Small intestine (tissue), 7 donors: ENCODE measurements at regions not wholly inside any gene's neighbourhood (a gene's known extent, or its start where the extent isn't known, plus 50 kb on each side); places are given as distances from the start of the nearest gene placed in this dataset.
A peak's percentile ranks its signal among the peaks of the same experiment; 100 is the strongest.

Source experiments
- DNase-seq, 2 donors: peaks; one replicate each; pipeline versions ENCODE4 v3.0.0 to v3.0.0-alpha.2; 2013
- FAIRE-seq: peaks from 2 replicates; lab custom pipeline; 2012; peaks lifted over from hg19 to GRCh38; lab: Jason Lieb, UNC
- H3K27ac ChIP-seq, 3 donors: one replicate each; pipeline ENCODE4 v1.5.1; 2013; ENCODE audit warnings: low read length in 2 of 3, mild to moderate bottlenecking in 2 of 3, control low read depth in 1 of 3, inconsistent platforms in 1 of 3, low read depth in 1 of 3, moderate library complexity in 1 of 3
- H3K27me3 ChIP-seq, 3 donors: one replicate each; pipeline ENCODE4 v1.6.1; 2013; ENCODE audit warnings: low read length in 3 of 3, inconsistent platforms in 1 of 3; ENCODE audit not compliant: control insufficient read depth in 3 of 3, insufficient read depth in 3 of 3
- H3K36me3 ChIP-seq, 3 donors: one replicate each; pipeline ENCODE4 v1.6.1; 2013; ENCODE audit warnings: low read length in 3 of 3, inconsistent platforms in 1 of 3, low read depth in 1 of 3, mild to moderate bottlenecking in 1 of 3, moderate library complexity in 1 of 3; ENCODE audit not compliant: control insufficient read depth in 3 of 3, insufficient read depth in 2 of 3
- H3K4me1 ChIP-seq, 3 donors: one replicate each; pipeline ENCODE4 v1.6.1; 2013; ENCODE audit warnings: low read length in 2 of 3, inconsistent platforms in 1 of 3, low read depth in 1 of 3, mild to moderate bottlenecking in 1 of 3, moderate library complexity in 1 of 3; ENCODE audit not compliant: control insufficient read depth in 3 of 3, insufficient read depth in 2 of 3
- H3K4me3 ChIP-seq, 3 donors: one replicate each; pipeline ENCODE4 v1.5.1; 2013; ENCODE audit warnings: low read length in 3 of 3, control low read depth in 1 of 3, inconsistent platforms in 1 of 3, low read depth in 1 of 3, mild to moderate bottlenecking in 1 of 3, moderate library complexity in 1 of 3
- H3K9me3 ChIP-seq, 2 donors: one replicate each; pipeline ENCODE4 v1.6.1; 2013; ENCODE audit warnings: low read depth in 1 of 2, low read length in 1 of 2; ENCODE audit not compliant: control insufficient read depth in 2 of 2, insufficient read depth in 1 of 2
- WGBS, 3 donors: extraction: QIAGEN DNeasy Blood & Tissue Kit; methylation state at CpG; one replicate each; pipeline ENCODE4 v1.1.7; 2013; 5-methylcytosine and 5-hydroxymethylcytosine counted together
- donor health status: healthy with polysubstance abuse.
- donor health status: control.
- donor health status: control.
- donor health status: Bipolar disorder and iron deficiency.
- donor health status: healthy.

DNA sequence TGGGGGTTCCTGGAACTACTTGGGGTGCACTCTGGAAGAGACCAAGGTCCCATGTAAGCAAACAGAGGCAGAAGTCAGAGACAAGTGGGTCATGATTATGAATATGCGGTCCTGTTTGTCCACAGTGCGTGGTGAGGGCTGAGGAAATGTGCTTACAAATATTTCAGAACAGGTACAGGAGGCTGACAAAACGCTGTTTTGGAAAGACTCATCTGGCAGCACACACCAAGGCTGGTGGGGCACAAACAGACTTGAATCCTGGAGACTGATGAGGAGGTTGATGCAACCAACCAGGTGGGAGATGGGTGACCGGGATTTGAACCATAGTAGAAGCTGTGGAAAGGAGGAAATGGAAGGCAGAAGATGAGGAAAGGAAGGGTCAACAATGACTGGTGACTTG lies 83.8 kb downstream of the ADRB2 start:
- H3K27ac ChIP-seq = no peak overlapping the region
- H3K36me3 ChIP-seq = no peaks in the 10 kb centered on the region
- no peaks in the 10 kb centered on the region for H3K27me3 ChIP-seq
- H3K4me1 ChIP-seq = peaks cover 0 to 12% (median 0%) of the 10 kb centered on the region in 3 donors
- H3K9me3 ChIP-seq = no peaks in the 10 kb centered on the region
- no peak overlapping the region for H3K4me3 ChIP-seq
- FAIRE-seq (no peak), DNase-seq (no peak)
- WGBS, 3 donors = 84 to 89% (median 86%) methylated on average over 4 of the region's 4 CpGs

DNA sequence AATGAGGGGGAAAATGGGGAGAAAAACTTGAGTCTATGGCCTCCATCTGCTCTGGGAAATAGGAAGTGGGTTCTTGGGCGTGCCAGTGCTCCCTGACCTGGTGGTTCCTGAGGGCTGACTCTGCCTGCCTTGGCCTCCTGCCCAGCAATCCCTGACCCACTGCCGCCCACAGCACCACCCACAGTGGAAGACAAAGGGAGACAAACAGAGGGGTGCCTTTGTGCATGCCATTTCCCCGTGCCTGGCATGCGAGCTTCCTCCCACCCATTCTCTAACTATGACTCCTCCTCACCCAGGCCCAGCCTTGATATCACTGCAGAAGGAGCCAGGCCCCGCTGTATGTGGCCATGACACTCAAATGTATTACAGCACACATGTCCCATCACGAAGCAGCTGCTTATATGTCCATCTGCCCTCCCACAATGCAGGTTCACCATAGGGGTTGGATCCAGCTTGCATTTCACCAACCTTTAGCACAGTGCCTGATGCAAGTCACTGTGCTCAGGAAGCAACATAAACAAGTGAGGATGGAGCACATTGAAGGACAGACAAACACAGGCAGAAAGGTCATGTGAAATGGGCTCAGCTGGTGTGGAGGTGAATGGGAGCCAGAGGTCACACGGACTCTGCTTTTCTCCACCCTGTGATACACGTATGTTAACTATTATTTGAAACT lies 84.4 kb downstream of the ADRB2 start:
- Histone ChIP-seq H3K27ac (no peak overlapping the region), H3K4me3 (no peak overlapping the region), H3K27me3 (no peaks in the 10 kb centered on the region), H3K9me3 (no peaks in the 10 kb centered on the region), H3K36me3 (no peaks in the 10 kb centered on the region), H3K4me1 (peaks cover 0 to 12% (median 0%) of the 10 kb centered on the region in 3 donors)
- FAIRE-seq = no peak
- 41 to 67% (median 46%) methylated on average over 8 of the region's 8 CpGs for WGBS, 3 donors
- peak in 1 of 2 donors; percentile 36 for DNase-seq

DNA sequence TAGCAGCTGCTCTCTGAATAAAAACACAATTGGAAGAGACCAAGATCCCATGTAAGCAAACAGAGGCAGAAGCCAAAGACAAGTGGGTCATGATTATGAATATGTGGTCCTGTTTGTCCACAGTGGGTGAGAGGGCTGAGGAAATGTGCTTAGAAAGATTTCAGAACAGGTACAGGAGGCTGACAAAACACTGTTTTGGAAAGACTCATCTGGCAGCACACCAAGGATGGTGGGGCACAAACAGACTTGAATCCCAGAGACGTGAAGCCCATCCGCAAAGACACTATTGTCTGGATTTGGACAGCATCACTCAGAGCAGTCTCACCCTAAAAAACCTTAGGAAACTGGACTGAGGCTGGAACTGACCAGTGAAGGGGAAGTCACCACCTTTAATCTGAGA lies 85.0 kb downstream of the ADRB2 start:
- Histone ChIP-seq H3K4me1 (peaks cover 0 to 12% (median 0%) of the 10 kb centered on the region in 3 donors), H3K27me3 (no peaks in the 10 kb centered on the region), H3K9me3 (no peaks in the 10 kb centered on the region), H3K27ac (no peak overlapping the region), H3K36me3 (no peaks in the 10 kb centered on the region), H3K4me3 (no peak overlapping the region)
- DNase-seq (no peak), FAIRE-seq (no peak)
- WGBS, 3 donors = 87 to 95% (median 89%) methylated on average over 2 of the region's 2 CpGs

DNA sequence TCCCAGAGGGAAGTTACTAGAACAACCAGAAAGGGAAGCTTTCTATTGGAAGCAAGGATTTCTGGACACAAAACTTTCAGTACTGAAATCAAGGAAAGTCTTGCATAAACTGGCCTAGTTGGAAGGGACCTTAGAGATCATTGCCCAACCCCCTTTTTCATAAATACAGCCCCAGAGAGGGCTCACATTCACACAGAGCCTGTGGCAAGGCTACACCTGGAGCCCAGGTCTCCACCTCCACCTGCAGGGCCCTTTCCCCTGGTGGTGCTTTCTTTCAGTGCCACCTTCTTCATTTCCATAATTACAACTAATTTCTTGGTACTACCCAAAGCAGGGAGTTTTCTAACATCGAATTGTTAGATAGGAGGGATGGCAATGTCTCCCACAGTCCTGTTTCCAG lies 85.7 kb downstream of the ADRB2 start:
- WGBS, 3 donors = 74 to 85% (median 84%) methylated on average over 1 of the region's 1 CpG
- no peak overlapping the region for H3K4me3 ChIP-seq
- no peak overlapping the region for H3K27ac ChIP-seq
- H3K9me3 ChIP-seq = no peaks in the 10 kb centered on the region
- no peaks in the 10 kb centered on the region for H3K36me3 ChIP-seq
- H3K27me3 ChIP-seq = no peaks in the 10 kb centered on the region
- peaks cover 0 to 12% (median 0%) of the 10 kb centered on the region in 3 donors for H3K4me1 ChIP-seq
- no peak for DNase-seq
- no peak for FAIRE-seq

DNA sequence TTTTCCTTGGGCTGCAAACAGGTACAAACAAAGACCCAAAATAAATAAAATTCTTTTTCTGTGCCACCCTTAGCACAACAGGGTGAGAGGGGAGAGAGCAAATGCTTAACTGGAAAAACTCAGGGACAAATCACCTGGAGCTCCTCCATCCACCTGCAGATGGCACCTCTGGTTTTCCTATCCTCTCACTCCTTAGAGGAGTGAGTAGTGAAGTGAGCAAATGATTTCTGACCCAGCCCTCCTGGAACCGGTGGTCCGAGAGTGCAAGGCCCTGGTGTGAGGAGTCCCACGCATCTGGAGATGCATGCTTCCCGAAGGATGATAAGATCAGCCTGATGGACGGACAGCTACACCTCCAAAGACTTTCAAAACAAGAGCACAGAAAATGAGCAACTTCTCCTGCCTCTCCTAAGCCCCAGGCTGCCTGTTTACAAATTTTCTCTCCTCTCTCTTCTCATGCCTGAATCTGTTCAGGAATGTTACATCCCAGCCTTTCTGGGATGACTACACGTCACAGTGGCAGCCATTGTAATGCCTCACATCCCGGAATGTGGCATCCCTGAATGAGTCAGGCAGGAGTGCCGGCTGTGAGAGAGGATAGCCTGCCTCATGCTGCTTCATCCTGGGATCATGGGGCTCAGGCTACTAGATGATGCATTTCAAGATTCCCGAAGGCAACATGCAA lies 86.4 kb downstream of the ADRB2 start:
- H3K9me3 ChIP-seq = no peaks in the 10 kb centered on the region
- H3K27ac ChIP-seq = no peak overlapping the region
- no peaks in the 10 kb centered on the region for H3K27me3 ChIP-seq
- no peak overlapping the region for H3K4me3 ChIP-seq
- H3K36me3 ChIP-seq = no peaks in the 10 kb centered on the region
- DNase-seq (peak in 1 of 2 donors; percentile 23), FAIRE-seq (no peak)
- 64 to 66% (median 65%) methylated on average over 9 of the region's 9 CpGs for WGBS, 3 donors
- peaks cover 0 to 12% (median 0%) of the 10 kb centered on the region in 3 donors for H3K4me1 ChIP-seq

DNA sequence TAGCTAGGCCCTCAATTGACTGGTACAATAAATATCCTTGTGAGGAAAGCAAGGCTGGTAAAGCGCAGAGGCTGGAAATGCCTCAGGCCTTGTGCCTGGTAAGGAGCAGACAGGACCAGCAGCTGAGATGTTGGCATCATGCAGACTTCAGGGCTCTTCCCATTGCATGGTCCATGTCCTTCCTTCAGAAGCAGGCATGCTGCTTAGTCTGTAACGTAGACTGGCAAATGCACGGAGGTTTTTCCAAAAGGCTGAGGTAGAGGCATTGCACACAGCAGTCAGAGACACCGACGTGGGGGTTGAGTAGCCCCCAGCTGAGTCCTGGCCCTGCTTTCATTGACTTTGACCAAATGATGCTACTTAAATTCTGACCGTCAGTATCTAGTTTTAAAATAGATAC lies 87.1 kb downstream of the ADRB2 start:
- no peaks in the 10 kb centered on the region for H3K27me3 ChIP-seq
- no peaks in the 10 kb centered on the region for H3K36me3 ChIP-seq
- peaks cover 0 to 12% (median 0%) of the 10 kb centered on the region in 3 donors for H3K4me1 ChIP-seq
- H3K9me3 ChIP-seq = no peaks in the 10 kb centered on the region
- no peak for FAIRE-seq
- 76 to 83% (median 77%) methylated on average over 6 of the region's 6 CpGs for WGBS, 3 donors
- no peak overlapping the region for H3K4me3 ChIP-seq
- no peak overlapping the region for H3K27ac ChIP-seq
- DNase-seq = no peak

DNA sequence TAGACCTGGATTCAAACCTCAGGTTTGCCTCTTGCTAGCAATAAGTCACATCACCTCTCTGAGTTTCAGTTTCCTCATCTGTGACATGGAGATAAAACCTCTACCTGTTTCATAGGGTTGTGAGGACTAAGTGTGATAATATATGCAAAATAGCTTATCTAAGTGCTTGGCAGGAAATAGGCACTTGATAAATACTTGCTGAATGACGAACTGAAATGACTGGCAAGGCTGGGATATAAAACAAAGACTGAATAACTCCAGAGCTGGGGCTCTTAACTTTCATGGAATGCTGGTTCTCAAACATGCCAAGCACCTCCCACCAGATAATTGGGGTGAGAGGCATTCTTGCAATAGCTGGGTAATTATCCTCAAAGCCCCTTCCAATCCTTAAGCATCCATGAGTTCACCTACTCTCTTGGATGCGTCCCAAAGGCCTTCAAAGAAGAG lies 87.6 kb downstream of the ADRB2 start:
- Histone ChIP-seq H3K36me3 (no peaks in the 10 kb centered on the region), H3K9me3 (no peaks in the 10 kb centered on the region), H3K4me3 (no peak overlapping the region), H3K4me1 (peaks cover 0 to 12% (median 0%) of the 10 kb centered on the region in 3 donors), H3K27me3 (no peaks in the 10 kb centered on the region), H3K27ac (no peak overlapping the region)
- DNase-seq (peak in 1 of 2 donors; percentile 44), FAIRE-seq (no peak)
- 46 to 59% (median 48%) methylated on average over 2 of the region's 2 CpGs for WGBS, 3 donors

DNA sequence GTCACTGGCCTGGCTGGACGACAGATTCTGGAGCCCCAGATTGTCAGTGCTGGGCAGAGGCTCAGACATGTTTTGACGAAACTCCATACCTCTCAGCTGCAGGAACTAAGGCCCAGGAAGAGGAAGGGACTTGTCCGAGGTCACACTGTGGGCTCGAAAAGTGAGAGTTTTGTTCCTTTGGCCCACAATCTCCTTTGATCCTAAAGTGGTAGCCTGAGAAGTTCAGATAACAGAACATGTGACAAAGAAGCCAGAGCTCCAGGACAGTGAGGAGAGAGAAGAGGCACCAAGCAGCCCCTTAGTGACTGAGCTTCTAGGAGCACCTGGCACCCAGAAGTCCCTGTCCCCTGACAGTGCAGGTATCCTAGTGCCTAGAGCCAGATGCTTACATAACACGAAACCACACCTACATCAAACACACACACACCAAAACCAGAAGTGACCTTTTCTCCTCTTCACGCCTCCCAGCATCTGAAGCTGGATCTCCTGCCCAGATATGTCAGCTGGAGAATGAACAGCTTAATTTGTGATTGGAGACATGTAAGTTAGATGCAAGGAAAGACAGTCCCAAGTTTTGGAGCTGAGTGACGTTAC lies 88.9 kb downstream of the ADRB2 start:
- FAIRE-seq (no peak), DNase-seq (no peak)
- no peak overlapping the region for H3K27ac ChIP-seq
- peaks cover 0 to 6% (median 0%) of the 10 kb centered on the region in 3 donors for H3K4me1 ChIP-seq
- no peaks in the 10 kb centered on the region for H3K27me3 ChIP-seq
- H3K4me3 ChIP-seq = no peak overlapping the region
- H3K36me3 ChIP-seq = no peaks in the 10 kb centered on the region
- no peaks in the 10 kb centered on the region for H3K9me3 ChIP-seq
- WGBS, 3 donors = 65 to 74% (median 69%) methylated on average over 7 of the region's 7 CpGs
